AG20443 (cell line): ENCODE measurements at regions not wholly inside any gene's neighbourhood (a gene's known extent, or its start where the extent isn't known, plus 50 kb on each side); places are given as distances from the start of the nearest gene placed in this dataset.

Source experiments
- DNase-seq: peaks from one replicate; pipeline ENCODE4 v3.0.0; 2012; ENCODE audit warnings: low spot score, mixed read lengths

- DNase-seq = no peak
These were observed 178.5 kb downstream of the SH2D1A start for GRCh38 chrX:124524852-124525251.

GRCh38 chrX:124529786-124530185 is 183.4 kb downstream of the SH2D1A start:
- DNase-seq = no peak

GRCh38 chrX:124530803-124531202 is 184.4 kb downstream of the SH2D1A start:
- no peak for DNase-seq

GRCh38 chrX:124534536-124534935 is 188.2 kb downstream of the SH2D1A start:
- no peak for DNase-seq

- DNase-seq = no peak
These were observed 194.1 kb downstream of the SH2D1A start for GRCh38 chrX:124540474-124540873.

GRCh38 chrX:124548571-124548970 is 202.2 kb downstream of the SH2D1A start:
- no peak for DNase-seq

GRCh38 chrX:124555036-124555595 is 208.8 kb downstream of the SH2D1A start:
- DNase-seq = peak; percentile 15

- no peak for DNase-seq
These were observed 211.6 kb downstream of the SH2D1A start for GRCh38 chrX:124557976-124558375.

GRCh38 chrX:124573468-124573867 is 227.1 kb downstream of the SH2D1A start:
- DNase-seq = no peak

GRCh38 chrX:124592744-124593143 is 246.4 kb downstream of the SH2D1A start:
- DNase-seq = no peak

- DNase-seq = no peak
These were observed 247.8 kb downstream of the SH2D1A start for GRCh38 chrX:124594017-124594651.

GRCh38 chrX:124605511-124605910 is 259.1 kb downstream of the SH2D1A start:
- DNase-seq = no peak

- DNase-seq = no peak
These were observed 260.4 kb downstream of the SH2D1A start for GRCh38 chrX:124606724-124607123.

- DNase-seq = no peak
These were observed 273.3 kb downstream of the SH2D1A start for GRCh38 chrX:124619710-124620109.

GRCh38 chrX:124634363-124634762 is 288.0 kb downstream of the SH2D1A start:
- DNase-seq = no peak

GRCh38 chrX:124641737-124642491 is 295.6 kb downstream of the SH2D1A start:
- DNase-seq = no peak

- DNase-seq = no peak
These were observed 300.0 kb downstream of the SH2D1A start for GRCh38 chrX:124646403-124646802.

GRCh38 chrX:124651031-124651430 is 304.7 kb downstream of the SH2D1A start:
- DNase-seq = no peak

- no peak for DNase-seq
These were observed 319.4 kb downstream of the SH2D1A start for GRCh38 chrX:124665621-124666400.

GRCh38 chrX:124679199-124679598 is 332.8 kb downstream of the SH2D1A start:
- no peak for DNase-seq

GRCh38 chrX:124680287-124680686 is 333.9 kb downstream of the SH2D1A start:
- no peak for DNase-seq

GRCh38 chrX:124690495-124690894 is 344.1 kb downstream of the SH2D1A start:
- no peak for DNase-seq

- DNase-seq = no peak
These were observed 353.5 kb downstream of the SH2D1A start for GRCh38 chrX:124699876-124700275.
